ENCODE measurements at regions not wholly inside any gene's neighbourhood (a gene's known extent, or its start where the extent isn't known, plus 50 kb on each side); places are given as distances from the start of the nearest gene placed in this dataset.

DNA sequence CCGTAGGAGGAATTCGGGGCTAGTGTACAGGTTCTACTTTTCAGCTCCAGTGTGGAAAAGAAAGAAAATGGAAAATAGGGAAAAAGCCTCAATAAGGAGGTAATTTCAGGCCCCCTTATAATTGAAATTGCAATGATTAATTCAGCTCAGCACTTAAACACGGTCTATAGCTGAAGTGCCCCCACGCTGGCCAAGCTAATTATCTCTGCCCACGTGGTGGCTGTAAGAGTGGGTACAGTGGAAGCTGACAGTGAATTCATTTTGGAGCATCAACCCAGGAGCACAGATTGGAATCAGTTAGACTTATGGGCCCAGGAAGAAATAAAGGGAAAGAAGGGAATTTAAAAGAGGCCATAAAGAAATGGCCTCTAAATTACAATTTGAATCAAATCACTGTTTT, 631.1 kb upstream of the CPEB2 start:
- TF ChIP-seq EP300 (IDR thresholded peaks at IDR 0.05), result no peak
- TF ChIP-seq, protein P1, sequence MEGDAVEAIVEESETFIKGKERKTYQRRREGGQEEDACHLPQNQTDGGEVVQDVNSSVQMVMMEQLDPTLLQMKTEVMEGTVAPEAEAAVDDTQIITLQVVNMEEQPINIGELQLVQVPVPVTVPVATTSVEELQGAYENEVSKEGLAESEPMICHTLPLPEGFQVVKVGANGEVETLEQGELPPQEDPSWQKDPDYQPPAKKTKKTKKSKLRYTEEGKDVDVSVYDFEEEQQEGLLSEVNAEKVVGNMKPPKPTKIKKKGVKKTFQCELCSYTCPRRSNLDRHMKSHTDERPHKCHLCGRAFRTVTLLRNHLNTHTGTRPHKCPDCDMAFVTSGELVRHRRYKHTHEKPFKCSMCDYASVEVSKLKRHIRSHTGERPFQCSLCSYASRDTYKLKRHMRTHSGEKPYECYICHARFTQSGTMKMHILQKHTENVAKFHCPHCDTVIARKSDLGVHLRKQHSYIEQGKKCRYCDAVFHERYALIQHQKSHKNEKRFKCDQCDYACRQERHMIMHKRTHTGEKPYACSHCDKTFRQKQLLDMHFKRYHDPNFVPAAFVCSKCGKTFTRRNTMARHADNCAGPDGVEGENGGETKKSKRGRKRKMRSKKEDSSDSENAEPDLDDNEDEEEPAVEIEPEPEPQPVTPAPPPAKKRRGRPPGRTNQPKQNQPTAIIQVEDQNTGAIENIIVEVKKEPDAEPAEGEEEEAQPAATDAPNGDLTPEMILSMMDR (IDR thresholded peaks at IDR 0.05), result no peak
- TF ChIP-seq POLR2A (IDR thresholded peaks at IDR 0.05), result no peak
